ENCODE measurements at regions not wholly inside any gene's neighbourhood (a gene's known extent, or its start where the extent isn't known, plus 50 kb on each side); places are given as distances from the start of the nearest gene placed in this dataset.

DNA sequence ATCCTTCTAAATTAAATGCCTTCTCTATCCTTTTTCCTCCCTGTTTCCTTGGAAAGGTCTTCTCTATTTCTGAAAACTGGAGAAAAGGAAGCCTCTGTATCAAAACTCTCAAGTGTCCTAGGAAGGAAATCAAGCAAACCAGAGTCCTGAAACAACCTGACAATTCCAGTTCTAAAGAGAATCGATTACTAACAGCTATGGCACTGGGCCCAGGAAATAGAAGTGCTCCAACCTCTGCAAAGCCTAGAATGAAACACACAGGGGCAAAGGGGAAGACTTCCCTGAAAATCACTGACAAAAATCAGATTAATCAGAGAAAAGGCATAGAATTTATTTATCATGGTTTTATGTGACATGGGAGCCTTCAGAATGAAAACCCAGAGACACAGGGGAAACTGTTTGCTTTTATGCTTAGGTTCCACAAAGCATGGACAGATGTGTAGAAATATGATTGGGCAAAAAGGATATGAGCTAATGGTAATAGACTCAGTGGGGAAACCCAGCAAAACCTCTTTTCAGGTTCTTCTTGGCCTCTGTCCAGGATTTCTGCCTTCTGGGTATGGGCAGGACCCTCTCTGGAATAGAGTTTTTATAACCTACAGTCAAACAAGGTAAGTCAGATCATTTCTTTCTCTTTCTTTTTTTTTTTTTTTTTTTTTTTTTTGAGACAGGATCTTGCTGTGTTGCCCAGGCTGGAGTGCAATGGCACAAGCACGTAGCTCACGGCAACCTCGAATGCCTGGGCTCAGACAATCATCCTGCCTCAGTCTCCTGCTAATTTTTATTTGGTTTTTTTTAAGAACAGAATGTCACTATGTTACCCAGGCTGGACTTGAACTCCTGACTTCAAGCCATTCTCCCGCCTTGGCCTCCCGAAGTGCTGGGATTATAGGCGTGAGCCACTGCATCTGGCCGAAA, 91.7 kb downstream of the CD24 start:
- H3K27me3 ChIP-seq (ENCODE audit: control insufficient read depth in 4 of 4, insufficient read depth in 4 of 4, low read length in 3 of 4) = no peaks in the 10 kb centered on the region
- H3K36me3 ChIP-seq (ENCODE audit: control insufficient read depth in 4 of 4, insufficient read depth in 3 of 4, low read depth in 1 of 4, low read length in 3 of 4) = no peaks in the 10 kb centered on the region
- peak overlapping the region in 1 of 2 donors; percentile 25 for H3K27ac ChIP-seq (ENCODE audit: low read depth in 1 of 2, low read length in 2 of 2)
- WGBS = 90% methylated on average over 8 of the region's 8 CpGs
- no peak for DNase-seq (ENCODE audit: low spot score)
- TF ChIP-seq RAD21 (IDR thresholded peaks at IDR 0.05) = peak in 1 of 2 donors; percentile 34
- peak in 1 of 2 donors; percentile 26 for TF ChIP-seq HNF4A (conservative IDR thresholded peaks at IDR 0.05)
- TF ChIP-seq, protein P1, sequence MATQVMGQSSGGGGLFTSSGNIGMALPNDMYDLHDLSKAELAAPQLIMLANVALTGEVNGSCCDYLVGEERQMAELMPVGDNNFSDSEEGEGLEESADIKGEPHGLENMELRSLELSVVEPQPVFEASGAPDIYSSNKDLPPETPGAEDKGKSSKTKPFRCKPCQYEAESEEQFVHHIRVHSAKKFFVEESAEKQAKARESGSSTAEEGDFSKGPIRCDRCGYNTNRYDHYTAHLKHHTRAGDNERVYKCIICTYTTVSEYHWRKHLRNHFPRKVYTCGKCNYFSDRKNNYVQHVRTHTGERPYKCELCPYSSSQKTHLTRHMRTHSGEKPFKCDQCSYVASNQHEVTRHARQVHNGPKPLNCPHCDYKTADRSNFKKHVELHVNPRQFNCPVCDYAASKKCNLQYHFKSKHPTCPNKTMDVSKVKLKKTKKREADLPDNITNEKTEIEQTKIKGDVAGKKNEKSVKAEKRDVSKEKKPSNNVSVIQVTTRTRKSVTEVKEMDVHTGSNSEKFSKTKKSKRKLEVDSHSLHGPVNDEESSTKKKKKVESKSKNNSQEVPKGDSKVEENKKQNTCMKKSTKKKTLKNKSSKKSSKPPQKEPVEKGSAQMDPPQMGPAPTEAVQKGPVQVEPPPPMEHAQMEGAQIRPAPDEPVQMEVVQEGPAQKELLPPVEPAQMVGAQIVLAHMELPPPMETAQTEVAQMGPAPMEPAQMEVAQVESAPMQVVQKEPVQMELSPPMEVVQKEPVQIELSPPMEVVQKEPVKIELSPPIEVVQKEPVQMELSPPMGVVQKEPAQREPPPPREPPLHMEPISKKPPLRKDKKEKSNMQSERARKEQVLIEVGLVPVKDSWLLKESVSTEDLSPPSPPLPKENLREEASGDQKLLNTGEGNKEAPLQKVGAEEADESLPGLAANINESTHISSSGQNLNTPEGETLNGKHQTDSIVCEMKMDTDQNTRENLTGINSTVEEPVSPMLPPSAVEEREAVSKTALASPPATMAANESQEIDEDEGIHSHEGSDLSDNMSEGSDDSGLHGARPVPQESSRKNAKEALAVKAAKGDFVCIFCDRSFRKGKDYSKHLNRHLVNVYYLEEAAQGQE (IDR thresholded peaks at IDR 0.05) = no peak
- H3K4me1 ChIP-seq (ENCODE audit: control insufficient read depth in 4 of 4, insufficient read depth in 4 of 4, low read length in 3 of 4) = peaks cover 0 to 3% (median 0%) of the 10 kb centered on the region in 4 donors
- no peak overlapping the region for H3K9ac ChIP-seq (ENCODE audit: low read depth in 1 of 2, low read length in 2 of 2)
- peaks cover 0 to 5% (median under 1%) of the 10 kb centered on the region in 4 donors for H3K9me3 ChIP-seq (ENCODE audit: control insufficient read depth in 4 of 4, low read length in 3 of 4)
- H3K4me3 ChIP-seq (ENCODE audit: low read depth in 1 of 3, low read length in 3 of 3) = no peak overlapping the region

DNA sequence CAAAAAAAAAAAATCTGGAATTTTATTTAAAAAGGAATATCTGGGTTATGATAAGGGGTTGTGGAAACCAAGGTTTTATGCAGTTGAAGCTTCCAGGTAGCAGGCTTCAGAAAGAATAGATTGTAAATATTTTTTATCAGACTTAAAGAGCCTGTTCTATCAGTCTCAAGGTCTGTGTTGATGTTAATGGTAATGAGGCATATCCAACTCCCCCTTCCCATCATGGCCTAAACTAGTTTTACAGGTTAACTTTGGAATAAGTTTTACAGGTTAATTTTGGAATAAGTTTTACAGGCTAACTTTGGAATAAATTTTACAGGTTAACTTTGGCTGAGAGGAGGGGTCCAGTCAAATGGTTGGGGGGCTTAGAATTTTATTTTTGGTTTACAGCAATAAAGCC, 92.4 kb downstream of the CD24 start:
- Histone ChIP-seq H3K9ac (ENCODE audit: low read depth in 1 of 2, low read length in 2 of 2) (no peak overlapping the region), H3K9me3 (ENCODE audit: control insufficient read depth in 4 of 4, low read length in 3 of 4) (peaks cover 0 to 5% (median under 1%) of the 10 kb centered on the region in 4 donors), H3K27ac (ENCODE audit: low read depth in 1 of 2, low read length in 2 of 2) (no peak overlapping the region), H3K4me3 (ENCODE audit: low read depth in 1 of 3, low read length in 3 of 3) (no peak overlapping the region), H3K36me3 (ENCODE audit: control insufficient read depth in 4 of 4, insufficient read depth in 3 of 4, low read depth in 1 of 4, low read length in 3 of 4) (no peaks in the 10 kb centered on the region), H3K27me3 (ENCODE audit: control insufficient read depth in 4 of 4, insufficient read depth in 4 of 4, low read length in 3 of 4) (no peaks in the 10 kb centered on the region), H3K4me1 (ENCODE audit: control insufficient read depth in 4 of 4, insufficient read depth in 4 of 4, low read length in 3 of 4) (no peaks in the 10 kb centered on the region)
- DNase-seq (ENCODE audit: low spot score) = no peak
- TF ChIP-seq FOXA1 (IDR thresholded peaks at IDR 0.05) (no peak), RXRA (IDR thresholded peaks at IDR 0.05) (no peak), GABPA (IDR thresholded peaks at IDR 0.05 in 1 of 2, conservative IDR thresholded peaks at IDR 0.05 in 1 of 2) (no peak), EGR1 (IDR thresholded peaks at IDR 0.05; ENCODE audit: low read depth in 2 of 2) (no peak), FOXA2 (IDR thresholded peaks at IDR 0.05) (no peak), JUND (IDR thresholded peaks at IDR 0.05) (no peak)
- TF ChIP-seq, protein P2, sequence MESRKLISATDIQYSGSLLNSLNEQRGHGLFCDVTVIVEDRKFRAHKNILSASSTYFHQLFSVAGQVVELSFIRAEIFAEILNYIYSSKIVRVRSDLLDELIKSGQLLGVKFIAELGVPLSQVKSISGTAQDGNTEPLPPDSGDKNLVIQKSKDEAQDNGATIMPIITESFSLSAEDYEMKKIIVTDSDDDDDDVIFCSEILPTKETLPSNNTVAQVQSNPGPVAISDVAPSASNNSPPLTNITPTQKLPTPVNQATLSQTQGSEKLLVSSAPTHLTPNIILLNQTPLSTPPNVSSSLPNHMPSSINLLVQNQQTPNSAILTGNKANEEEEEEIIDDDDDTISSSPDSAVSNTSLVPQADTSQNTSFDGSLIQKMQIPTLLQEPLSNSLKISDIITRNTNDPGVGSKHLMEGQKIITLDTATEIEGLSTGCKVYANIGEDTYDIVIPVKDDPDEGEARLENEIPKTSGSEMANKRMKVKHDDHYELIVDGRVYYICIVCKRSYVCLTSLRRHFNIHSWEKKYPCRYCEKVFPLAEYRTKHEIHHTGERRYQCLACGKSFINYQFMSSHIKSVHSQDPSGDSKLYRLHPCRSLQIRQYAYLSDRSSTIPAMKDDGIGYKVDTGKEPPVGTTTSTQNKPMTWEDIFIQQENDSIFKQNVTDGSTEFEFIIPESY (IDR thresholded peaks at IDR 0.05) = no peak

DNA sequence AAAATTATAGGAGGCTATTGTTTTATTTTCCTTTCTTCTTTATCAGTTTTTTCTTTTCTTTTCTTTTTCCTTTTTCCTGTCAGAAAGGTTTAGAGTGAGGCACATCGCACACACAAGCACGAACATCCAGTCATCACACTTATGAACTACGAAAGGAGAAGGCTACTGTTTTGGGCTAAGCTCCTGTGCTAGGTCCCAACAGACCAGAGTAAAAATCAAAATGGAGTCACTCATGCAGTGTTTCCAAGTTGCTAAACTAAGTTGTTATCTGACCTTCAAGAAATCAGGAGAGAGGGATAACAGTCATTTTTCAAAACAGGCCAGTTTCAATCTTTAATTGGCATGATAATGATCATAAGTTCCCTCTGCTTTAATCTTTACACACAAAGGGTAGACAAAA, 93.6 kb downstream of the CD24 start:
- TF ChIP-seq, protein P1 (IDR thresholded peaks at IDR 0.05) = no peak
- TF ChIP-seq GABPA (IDR thresholded peaks at IDR 0.05 in 1 of 2, conservative IDR thresholded peaks at IDR 0.05 in 1 of 2) = no peak
- TF ChIP-seq, protein P2 (IDR thresholded peaks at IDR 0.05) = no peak
- TF ChIP-seq, protein P3, sequence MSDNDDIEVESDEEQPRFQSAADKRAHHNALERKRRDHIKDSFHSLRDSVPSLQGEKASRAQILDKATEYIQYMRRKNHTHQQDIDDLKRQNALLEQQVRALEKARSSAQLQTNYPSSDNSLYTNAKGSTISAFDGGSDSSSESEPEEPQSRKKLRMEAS (IDR thresholded peaks at IDR 0.05) = no peak
- no peak for TF ChIP-seq HNF4A (conservative IDR thresholded peaks at IDR 0.05)
- no peaks in the 10 kb centered on the region for H3K27me3 ChIP-seq (ENCODE audit: control insufficient read depth in 4 of 4, insufficient read depth in 4 of 4, low read length in 3 of 4)
- H3K4me1 ChIP-seq (ENCODE audit: control insufficient read depth in 4 of 4, insufficient read depth in 4 of 4, low read length in 3 of 4) = no peaks in the 10 kb centered on the region
- peaks cover 0 to 5% (median under 1%) of the 10 kb centered on the region in 4 donors for H3K9me3 ChIP-seq (ENCODE audit: control insufficient read depth in 4 of 4, low read length in 3 of 4)
- WGBS = 96% methylated on average over 3 of the region's 3 CpGs
- no peak for DNase-seq (ENCODE audit: low spot score)
- no peak overlapping the region for H3K9ac ChIP-seq (ENCODE audit: low read depth in 1 of 2, low read length in 2 of 2)
- H3K27ac ChIP-seq (ENCODE audit: low read depth in 1 of 2, low read length in 2 of 2) = no peak overlapping the region
- no peaks in the 10 kb centered on the region for H3K36me3 ChIP-seq (ENCODE audit: control insufficient read depth in 4 of 4, insufficient read depth in 3 of 4, low read depth in 1 of 4, low read length in 3 of 4)
- no peak overlapping the region for H3K4me3 ChIP-seq (ENCODE audit: low read depth in 1 of 3, low read length in 3 of 3)
